Activated CD4-positive, alpha-beta T cell treated with anti-CD3 and anti-CD28 coated beads, Interleukin-2, Interleukin-4, amounts not matched to agents 100 ng/mL and 50 ng/mL, durations not matched to agents 16 hours and 8 hours (primary cell): ENCODE measurements at regions not wholly inside any gene's neighbourhood (a gene's known extent, or its start where the extent isn't known, plus 50 kb on each side); places are given as distances from the start of the nearest gene placed in this dataset.
"Not testable (repeated sequence)": the region's sequence is repeated elsewhere in the genome, so short reads cannot be mapped to it uniquely, and the experiment has no call there.

Experiments used
- DNase-seq: peaks from one replicate; pipeline ENCODE4 v3.0.0-alpha.2; 2020; ENCODE audit warnings: low spot score

DNA sequence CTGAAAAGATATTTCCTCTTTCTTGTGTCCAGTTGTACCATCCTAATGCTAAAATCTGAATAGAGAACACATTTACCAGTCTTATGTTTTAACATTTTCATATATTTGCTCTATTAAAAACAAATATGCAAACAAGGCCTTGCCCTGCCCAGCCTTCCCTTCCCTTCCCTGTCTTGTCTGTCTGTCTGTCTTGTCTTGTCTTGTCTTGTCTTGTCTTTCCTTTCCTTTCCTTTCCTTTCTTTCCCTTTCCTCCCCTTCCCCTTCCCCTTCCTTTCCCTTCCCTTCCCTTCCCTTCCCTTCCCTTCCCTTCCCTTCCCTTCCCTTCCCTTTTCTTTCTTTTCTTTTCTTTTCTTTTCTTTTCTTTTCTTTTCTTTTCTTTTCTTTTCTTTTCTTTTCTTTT, 1103.5 kb downstream of the STIM2 start:
- no peak for DNase-seq

- DNase-seq = no peak
Measured at GRCh38 chr4:27966664-27967063, 1106.0 kb downstream of the STIM2 start.

- DNase-seq = no peak
Measured at GRCh38 chr4:27973056-27973455, 1112.4 kb downstream of the STIM2 start.

DNA sequence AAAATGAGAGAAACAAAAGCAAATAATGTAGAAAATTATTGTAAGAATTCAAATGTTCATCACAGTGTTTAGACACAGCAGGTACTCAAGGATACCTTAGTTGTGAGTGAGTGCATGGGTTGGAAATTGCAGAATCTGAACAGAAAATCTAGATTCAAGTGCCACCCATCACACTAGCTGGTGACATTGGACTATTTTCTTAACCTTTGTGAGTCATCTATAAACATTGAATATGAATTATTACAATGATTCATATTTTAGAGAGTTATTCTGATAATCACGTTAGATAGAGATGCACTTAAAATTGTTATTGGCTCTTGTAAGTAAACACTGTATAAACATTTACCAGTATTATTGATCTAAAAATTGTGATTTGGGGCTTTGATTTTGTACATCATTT, 1113.1 kb downstream of the STIM2 start:
- DNase-seq = no peak

DNA sequence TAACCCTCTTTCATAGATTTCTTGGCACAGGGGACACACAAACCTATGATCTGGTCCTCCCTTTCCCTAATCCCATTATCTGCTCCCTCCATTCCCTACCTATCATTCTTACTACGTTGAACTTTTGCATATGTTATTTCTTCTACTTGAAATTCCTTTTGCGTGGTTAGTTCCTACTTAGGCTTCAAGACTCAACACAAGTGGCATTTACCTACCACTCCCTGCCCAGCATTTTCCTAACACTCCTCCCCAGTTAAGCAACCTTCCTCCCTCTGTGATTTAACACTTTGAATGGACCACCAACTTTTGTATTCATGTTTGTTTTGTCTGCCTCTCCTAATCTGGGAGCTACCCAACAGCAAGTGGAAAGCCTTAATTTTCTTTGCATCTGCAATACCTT, 1113.7 kb downstream of the STIM2 start:
- no peak for DNase-seq

DNA sequence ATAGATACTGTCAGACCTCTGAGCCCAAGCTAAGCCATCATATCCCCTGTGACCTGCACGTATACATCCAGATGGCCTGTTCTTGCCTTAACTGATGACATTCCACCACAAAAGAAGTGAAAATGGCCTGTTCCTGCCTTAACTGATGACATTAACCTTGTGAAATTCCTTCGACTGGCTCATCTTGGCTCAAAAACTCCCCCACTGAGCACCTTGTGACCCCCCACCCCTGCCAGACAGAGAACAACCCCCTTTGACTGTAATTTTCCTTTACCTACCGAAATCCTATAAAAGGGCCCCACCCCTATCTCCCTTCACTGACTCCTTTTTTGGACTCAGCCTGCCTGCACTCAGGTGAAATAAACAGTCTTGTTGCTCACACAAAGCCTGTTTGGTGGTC, 1114.2 kb downstream of the STIM2 start:
- not testable (repeated sequence) for DNase-seq

DNA sequence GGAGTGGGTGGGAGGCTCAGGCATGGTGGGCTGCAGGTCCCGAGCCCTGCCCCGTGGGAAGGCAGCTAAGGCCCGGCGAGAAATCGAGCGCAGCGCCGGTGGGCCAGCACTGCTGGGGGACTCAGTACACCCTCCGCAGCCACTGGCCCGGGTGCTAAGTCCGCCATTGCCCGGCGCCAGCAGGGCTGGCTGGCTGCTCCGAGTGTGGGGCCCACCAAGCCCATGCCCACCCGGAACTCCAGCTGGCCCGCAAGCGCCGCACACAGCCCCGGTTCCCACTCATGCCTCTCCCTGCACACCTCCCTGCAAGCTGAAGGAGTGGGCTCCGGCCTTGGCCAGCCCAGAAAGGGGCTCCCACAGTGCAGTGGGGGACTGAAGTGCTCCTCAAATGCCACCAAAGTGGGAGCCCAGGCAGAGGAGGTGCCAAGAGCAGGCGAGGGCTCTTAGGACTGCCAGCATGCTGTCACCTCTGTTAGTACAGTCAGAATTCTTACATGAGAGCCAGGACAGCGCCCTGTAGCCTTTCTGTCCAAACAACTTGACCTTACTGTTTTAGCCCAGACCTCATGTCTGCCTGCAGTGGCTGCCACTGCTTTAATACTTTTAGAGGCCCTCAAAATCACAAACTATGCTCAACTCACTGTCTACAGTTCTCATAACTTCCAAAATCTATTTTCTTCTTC, 1117.9 kb downstream of the STIM2 start:
- DNase-seq = not testable (repeated sequence)

DNA sequence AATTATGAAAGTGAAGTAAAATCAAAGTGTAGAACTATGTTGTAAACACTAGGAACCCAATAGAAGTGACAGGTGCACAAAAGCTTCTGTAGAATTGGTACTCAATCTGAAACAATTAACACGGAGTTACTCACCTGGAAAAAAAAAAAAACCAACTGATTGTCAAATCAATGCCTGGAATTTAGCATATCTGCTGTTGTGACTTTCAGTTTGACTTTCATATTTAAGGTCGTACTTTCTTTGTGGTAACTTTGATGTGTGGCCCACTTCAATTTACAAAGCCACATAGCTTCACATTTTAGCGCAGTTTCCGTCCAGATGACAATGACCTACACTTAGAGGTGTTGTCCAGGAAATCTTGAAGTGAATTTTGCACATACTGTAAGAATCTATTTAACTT, 1124.9 kb downstream of the STIM2 start:
- no peak for DNase-seq

- DNase-seq = no peak
Measured at GRCh38 chr4:27986476-27986875, 1125.8 kb downstream of the STIM2 start.

DNA sequence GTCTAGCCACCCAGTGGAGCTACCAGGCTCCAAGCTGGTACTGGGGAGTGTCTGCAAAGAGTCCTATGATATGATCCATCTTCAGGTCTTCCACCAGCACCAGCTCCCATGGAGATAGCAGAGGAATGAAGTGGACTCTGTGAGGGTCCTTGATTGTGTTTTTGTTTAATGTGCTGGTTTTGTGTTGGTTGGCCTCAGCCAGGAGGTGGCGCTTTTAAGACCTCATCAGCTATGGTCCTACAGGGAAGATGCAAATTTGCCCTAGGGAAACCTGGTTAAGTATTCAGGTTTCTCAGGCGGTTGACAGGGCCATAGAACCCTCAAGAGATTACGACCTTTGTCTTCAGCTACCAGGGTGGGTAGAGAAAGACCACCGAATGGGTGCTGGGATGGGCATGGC, 1141.1 kb downstream of the STIM2 start:
- no peak for DNase-seq

DNA sequence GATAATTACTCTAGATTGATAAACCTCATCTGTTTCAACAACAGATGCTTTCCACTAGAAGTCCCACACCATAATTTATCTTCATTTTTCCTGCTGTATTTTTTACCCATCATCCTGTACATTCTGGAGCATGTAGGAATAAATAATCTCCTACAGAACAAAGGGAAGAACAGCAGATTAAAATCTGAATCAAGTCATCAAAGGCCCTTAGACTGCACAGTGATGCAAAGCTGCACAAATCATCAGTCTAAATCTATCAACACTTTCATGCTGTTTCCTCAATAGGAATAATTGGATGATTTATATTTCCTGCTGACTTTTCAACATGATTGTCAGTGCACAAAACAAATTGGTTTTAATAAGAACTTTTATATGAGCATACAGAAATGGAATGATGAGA, 1143.9 kb downstream of the STIM2 start:
- no peak for DNase-seq

DNA sequence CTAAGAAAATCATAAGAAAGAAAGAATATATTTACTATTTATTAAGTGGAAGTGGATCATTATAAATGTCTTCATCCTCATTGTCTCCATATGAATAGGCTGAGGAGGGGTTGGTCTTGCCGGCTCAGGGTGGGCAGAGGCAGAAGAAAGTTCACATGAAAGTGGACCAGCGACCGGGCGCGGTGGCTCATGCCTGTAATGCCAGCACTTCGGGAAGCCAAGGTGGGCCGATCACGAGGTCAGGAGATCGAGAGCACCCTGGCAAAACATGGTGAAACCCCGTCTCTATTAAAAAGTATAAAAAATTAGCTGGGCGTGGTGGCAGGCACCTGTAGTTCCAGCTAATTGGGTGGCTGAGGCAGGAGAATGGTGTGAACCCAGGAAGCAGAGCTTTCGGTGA, 1145.4 kb downstream of the STIM2 start:
- no peak for DNase-seq

DNA sequence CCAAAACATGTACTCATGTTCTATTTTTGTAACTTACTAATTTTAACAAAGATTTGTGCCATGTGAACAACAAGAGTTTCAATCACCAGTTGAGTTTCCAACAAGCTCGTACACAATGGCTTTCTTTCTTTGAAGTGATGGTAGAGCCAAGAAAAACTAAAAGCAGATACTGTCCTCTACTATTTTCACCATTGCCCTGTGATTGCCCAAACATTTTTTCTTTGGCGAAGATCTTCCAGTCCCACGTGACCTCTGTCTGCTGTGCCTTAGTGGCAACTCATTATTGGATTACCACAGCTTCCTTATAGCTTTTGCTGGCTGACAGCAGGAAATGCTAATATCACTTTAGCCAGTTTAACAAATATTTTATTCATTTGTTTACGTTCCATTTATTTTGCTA, 1147.1 kb downstream of the STIM2 start:
- no peak for DNase-seq

DNA sequence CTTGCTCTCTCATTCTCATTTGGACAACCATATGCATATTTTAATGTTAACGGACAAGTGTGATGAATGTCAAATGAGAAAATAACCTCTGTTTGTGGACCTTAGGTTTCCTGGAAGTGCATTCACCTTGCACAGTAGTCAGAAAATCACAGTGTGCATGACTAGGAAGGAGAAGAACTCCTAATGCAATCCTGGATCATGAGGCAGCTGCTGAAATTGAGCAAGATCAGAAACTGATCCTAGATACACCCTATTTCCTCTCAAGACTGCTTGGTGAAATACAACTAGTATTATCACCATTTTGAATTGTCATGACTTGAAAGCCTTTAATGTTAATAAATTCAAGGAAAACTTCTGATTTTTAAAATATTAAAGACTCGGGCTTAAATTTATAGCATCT, 1148.9 kb downstream of the STIM2 start:
- DNase-seq = no peak

- no peak for DNase-seq
Measured at GRCh38 chr4:28010577-28011240, 1150.1 kb downstream of the STIM2 start.

GRCh38 chr4:28014469-28014868, 1153.8 kb downstream of the STIM2 start:
- DNase-seq = no peak

DNA sequence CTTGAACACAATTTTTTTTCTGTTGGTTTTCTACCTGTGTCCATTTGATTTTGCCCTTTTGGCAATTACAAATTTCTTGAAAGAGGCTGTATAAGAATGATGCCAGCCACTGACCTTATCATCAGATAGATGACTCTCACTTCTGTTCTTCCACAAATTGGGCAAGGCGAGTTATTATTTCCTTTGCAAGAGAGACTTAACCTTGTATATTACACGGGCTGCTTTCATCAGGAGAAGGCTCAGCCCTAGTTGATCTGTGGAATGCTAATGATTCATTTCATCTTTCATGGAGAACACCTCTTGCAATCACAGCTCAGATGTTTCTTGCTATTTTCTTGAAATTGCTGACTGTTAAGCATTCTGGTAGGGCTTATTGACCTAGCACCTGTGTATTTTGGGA, 1155.4 kb downstream of the STIM2 start:
- no peak for DNase-seq

DNA sequence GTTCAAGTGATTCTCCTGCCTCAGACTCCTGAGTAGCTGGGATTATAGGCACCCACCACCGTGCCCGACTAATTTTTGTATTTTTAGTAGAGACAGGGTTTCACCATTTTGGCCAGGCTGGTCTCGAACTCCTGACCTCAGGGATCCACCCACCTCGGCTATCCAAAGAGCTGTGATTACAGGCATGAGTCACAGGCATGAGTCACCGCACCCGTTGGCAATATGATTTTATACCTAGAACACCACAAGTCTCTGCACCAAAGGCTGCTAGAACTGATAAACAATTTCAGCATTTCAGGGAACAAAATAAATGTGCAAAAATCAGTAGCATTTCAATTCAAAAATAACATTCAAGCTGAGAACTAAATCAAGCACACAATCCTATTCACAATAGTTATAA, 1177.6 kb downstream of the STIM2 start:
- DNase-seq = not testable (repeated sequence)

GRCh38 chr4:28062562-28062961, 1201.9 kb downstream of the STIM2 start:
- DNase-seq = no peak

DNA sequence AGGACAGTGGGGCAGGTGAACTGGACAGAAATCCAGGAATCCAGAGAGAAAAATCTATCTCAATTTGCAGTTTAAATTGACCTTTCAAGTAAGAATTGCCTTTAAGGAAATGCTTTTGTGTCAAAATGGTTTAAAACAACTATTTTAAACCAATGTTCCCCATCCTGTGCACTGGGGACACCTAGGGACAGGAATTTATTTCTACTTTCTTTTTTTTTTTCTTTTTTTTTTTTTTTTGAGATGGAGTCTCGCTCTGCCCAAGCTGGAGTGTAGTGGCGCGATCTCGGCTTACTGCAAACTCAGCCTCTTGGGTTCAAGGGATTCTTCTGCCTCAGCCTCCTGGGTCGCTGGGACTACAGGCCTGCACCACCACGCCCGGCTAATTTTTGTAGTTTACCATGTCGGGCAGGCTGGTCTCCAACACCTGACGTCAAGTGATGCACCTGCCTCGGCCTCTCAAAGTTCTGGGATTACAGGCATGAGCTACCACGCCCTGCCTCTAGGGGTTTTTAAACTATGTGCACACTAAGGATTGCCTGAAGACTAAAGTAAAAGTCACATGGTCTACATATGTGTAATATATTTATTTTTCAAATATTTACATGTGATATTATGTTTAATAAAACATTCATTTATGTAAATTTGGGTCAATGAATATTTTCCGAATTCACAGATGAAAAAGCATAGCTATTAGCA, 1213.4 kb downstream of the STIM2 start:
- DNase-seq = no peak

GRCh38 chr4:28075401-28075956, 1214.8 kb downstream of the STIM2 start:
- no peak for DNase-seq

GRCh38 chr4:28077203-28077602, 1216.6 kb downstream of the STIM2 start:
- not testable (repeated sequence) for DNase-seq
